ENCODE measurements at regions not wholly inside any gene's neighbourhood (a gene's known extent, or its start where the extent isn't known, plus 50 kb on each side); places are given as distances from the start of the nearest gene placed in this dataset.
A peak's percentile ranks its signal among the peaks of the same experiment; 100 is the strongest.

GRCh38 chr5:125256296-125256695 lies 509.9 kb upstream of the ZNF608 start:
- no peak for DNase-seq (ENCODE audit: low read depth)

DNA sequence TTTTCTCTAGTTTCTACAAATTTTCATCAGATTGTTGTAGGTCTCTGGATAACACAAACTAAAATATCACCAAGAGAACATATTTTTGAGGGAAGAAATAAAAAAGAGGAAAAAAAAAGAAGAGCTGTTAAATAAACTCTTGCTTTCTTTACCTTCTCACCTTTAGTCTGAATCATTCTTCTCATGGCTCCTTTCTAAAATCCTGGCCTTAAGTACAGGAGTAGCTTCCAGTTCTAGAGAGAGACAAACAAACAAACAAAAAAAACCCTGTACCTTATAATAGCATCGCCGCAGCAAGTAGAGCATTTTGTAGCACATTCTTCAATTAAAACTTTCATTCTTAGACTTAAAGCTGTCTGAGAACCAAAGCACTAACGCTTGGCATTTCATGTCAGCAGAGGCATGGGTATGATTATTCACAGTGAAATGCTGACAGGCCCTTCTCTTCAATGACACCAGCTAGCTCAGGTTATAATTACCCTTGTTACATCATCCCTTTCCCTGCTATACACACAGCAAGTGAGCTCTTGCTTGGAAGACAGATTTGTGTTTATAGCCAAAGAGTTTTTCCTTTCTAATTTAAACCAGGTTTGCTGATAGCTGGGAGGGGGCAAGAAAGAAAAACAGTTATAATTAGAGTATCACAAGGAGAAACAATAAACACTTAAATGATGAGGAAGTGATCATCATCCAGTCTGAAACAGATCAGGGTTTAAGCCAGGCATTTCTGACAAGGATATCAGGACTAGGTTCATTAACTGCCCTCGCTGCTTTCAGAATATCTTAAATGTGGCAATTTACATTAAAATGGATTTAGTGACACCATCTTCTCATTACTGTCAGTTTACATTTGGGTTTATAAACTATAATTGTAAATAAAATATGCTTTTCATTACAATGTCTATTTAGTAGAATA lies 510.9 kb upstream of the ZNF608 start:
- DNase-seq (ENCODE audit: low read depth) = peak; percentile 11

DNA sequence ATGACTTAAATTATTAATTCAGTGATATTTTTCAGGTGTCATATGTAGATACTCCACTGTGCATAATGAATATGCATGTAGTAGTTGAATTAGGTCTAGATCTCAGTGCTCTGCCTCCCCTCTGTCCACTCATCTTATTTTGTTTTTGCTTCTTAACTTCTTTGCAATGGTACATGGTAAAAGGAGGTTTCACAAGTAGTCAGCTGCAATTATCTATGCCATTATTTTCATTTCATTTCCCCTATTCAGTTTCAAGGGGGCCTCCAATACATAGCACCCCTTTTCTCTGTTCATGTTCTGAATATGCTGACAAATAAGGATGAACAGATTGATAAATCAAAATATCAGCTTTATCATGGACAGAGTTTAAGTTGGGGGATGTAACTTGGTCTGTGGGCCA lies 511.6 kb upstream of the ZNF608 start:
- no peak for DNase-seq (ENCODE audit: low read depth)

DNA sequence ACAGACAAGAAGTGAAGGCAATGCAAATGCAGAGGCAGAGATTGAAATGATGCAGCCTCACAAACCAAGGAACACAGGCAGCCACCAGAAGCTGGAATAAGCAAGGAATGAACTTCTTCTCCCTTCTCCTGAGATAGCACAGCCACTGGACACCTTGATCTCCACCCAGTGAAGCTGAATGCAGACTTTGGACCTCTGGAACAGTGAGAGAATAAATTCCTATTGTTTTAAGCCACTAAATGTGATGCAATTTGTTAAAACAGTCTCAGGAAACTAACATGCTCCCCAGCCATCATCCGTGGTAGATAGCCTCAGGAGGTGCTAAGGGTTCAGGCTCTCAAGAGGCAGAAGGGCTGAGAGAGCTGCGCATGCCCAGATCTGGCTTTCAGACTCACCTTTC lies 512.2 kb upstream of the ZNF608 start:
- DNase-seq (ENCODE audit: low read depth) = no peak

- DNase-seq (ENCODE audit: low read depth) = no peak
Observed at GRCh38 chr5:125261505-125262250, 515.2 kb upstream of the ZNF608 start.

DNA sequence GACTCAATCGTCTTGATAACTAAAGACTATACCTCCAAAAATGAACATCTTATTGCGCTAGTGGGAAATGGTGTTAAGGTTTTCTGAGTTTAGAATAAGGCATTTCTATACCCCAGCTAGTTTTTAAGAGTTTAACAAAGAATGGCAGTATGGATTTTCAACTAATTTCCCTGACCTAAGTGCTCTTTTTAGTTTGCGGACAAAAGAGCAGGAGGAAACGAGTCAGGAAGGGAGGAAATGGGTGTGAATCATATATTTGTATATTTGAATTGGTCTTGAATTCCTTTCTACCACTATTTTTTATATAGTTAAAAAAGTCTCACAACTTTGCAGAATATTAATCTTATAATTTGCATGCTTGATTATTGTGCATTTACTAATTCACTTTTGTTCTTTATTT lies 516.3 kb upstream of the ZNF608 start:
- DNase-seq (ENCODE audit: low read depth) = no peak

- no peak for DNase-seq (ENCODE audit: low read depth)
Observed at GRCh38 chr5:125263356-125263755, 516.9 kb upstream of the ZNF608 start.

DNA sequence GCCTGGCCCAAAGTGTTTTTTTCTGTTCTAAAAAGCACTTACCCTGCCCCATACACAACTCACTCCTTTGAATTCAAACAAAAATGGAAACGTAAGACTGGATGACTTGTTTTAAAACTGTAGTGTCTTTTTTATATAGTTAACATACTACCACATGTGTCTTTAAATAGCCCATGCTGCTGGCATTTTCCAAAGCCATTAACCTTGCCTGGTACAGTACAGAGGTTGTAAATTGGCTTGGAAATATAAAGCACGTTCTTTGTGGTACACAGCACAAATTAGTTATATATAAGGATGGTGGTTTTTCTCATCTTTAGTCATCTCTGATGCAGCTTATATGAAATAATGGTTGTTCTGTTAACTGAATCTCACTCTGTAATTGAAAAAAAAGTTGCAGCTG lies 519.7 kb upstream of the ZNF608 start:
- no peak for DNase-seq (ENCODE audit: low read depth)

GRCh38 chr5:125267636-125268248 lies 521.3 kb upstream of the ZNF608 start:
- no peak for DNase-seq (ENCODE audit: low read depth)

- no peak for DNase-seq (ENCODE audit: low read depth)
Observed at GRCh38 chr5:125269926-125270325, 523.5 kb upstream of the ZNF608 start.

DNA sequence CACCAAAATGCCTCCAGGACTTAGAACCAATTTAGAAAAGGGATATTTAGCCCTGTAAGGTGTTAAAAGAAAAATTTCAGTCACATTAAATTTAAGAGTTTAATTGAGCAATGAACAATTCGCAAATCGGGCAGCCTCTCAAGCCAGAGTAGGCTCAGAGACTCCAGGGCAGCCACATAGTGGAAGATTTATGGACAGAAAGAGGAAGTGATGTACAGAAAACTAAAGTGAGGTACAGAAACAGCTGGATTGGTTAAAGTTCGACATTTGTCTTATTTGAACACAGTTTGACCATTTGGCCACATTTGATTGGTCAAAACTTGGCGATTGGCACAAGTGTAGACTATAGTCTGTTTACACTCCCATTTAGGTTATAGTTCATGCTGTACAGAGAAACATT lies 525.9 kb upstream of the ZNF608 start:
- no peak for DNase-seq (ENCODE audit: low read depth)

GRCh38 chr5:125274211-125274610 lies 527.8 kb upstream of the ZNF608 start:
- no peak for DNase-seq (ENCODE audit: low read depth)

DNA sequence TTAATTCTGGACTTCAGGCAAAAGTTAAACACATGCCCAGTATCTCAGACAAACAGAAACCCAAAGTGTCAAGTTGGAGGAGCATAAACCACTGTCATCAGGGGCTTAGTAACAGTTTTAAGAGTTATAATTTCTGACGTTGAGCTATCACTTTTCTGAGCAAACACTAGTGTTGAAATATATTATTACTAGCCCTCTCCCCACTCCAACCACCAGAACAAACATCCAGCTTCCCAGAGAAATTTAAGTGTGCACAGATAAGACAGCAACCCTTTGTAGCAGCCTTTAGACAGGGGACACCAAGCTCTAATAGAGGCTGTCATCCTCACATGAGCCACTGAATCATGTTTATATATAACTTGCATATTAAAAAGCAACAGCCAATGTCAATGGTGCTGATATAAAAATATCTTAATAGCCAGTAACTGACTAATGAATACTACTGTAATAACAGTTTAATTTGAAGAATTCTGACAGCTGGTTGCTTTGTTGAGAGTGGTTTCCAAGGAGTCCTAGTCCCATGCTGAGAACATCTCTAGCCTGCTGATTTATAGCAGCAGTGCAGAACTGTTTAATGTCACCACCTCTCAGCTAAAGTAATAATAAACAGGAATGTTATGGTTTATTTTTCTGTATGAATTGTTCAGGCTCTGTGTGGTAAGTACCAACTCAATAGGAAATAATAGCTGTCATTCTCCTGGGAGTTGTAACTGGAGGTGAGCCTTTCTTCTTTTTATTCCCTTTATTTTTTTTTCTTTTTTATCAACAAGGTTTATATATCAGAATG lies 528.7 kb upstream of the ZNF608 start:
- DNase-seq (ENCODE audit: low read depth) = no peak

GRCh38 chr5:125275725-125276090 lies 529.3 kb upstream of the ZNF608 start:
- DNase-seq (ENCODE audit: low read depth) = no peak

DNA sequence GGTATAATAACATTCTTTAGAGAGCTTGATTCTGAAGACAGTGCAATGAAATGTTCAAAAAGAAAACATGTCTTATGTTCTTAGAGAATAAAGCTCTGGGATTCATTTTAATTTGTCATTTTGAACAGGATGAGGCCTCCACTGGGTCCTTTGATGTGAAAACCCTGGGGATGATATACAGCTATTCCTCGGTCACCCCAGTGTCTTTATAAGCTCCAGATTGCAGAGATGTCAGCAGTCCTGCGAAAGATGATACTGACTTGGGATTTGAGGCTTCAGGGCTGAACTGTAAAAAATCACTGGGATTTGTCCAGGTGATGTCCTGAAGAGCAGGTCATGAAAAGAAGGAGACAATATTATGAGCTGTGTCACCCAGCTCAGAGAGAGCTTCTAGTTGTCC lies 529.7 kb upstream of the ZNF608 start:
- no peak for DNase-seq (ENCODE audit: low read depth)

- DNase-seq (ENCODE audit: low read depth) = peak; percentile 47
Observed at GRCh38 chr5:125277494-125278154, 531.2 kb upstream of the ZNF608 start.

GRCh38 chr5:125278711-125279110 lies 532.3 kb upstream of the ZNF608 start:
- DNase-seq (ENCODE audit: low read depth) = no peak

DNA sequence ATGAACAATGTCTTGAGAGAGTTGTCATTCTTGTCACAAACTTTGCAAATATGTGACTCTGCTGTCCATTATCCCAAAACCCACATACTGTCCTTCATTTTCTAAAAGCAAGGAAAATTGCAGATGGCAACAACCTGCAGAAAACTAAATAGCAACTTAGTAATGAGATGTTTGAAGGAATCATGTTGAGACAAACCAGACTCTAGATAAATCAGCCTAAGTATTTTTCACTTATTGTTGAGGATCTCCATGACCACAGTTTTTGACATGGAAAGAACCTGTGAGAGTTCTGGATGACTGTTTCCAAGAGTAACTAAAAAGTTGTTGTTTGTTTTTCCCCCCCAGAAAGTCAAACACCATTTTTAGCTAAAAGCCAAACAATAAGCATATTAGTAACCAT lies 535.2 kb upstream of the ZNF608 start:
- DNase-seq (ENCODE audit: low read depth) = no peak

- DNase-seq (ENCODE audit: low read depth) = no peak
Observed at GRCh38 chr5:125283372-125283771, 536.9 kb upstream of the ZNF608 start.

- DNase-seq (ENCODE audit: low read depth) = no peak
Observed at GRCh38 chr5:125286271-125286670, 539.8 kb upstream of the ZNF608 start.

GRCh38 chr5:125289606-125290005 lies 543.2 kb upstream of the ZNF608 start:
- no peak for DNase-seq (ENCODE audit: low read depth)

GRCh38 chr5:125290935-125291334 lies 544.5 kb upstream of the ZNF608 start:
- no peak for DNase-seq (ENCODE audit: low read depth)
